Breast epithelium (tissue), 4 donors: ENCODE measurements at regions not wholly inside any gene's neighbourhood (a gene's known extent, or its start where the extent isn't known, plus 50 kb on each side); places are given as distances from the start of the nearest gene placed in this dataset.

Source experiments
- DNase-seq, 2 donors: peaks; one replicate each; pipeline ENCODE4 v3.0.0-alpha.2; 2019; ENCODE audit warnings: low spot score in 2 of 2
- H3K27ac ChIP-seq, 2 donors: fragments of 200-600 bp; sonication (generic) in 1 of 2; one replicate each; pipeline ENCODE4 v1.5.1; 2016 to 2019; ENCODE audit warnings: mild to moderate bottlenecking in 1 of 2
- H3K27me3 ChIP-seq, 2 donors: fragments of 200-600 bp; sonication (generic) in 1 of 2; one replicate each; pipeline versions ENCODE4 v1.5.1 to v1.6.0; 2017 to 2019; ENCODE audit warnings: control low read depth in 1 of 2, mild to moderate bottlenecking in 1 of 2
- H3K36me3 ChIP-seq: fragments of 200-600 bp; one replicate; pipeline ENCODE4 v1.5.1; 2019
- H3K4me1 ChIP-seq, 2 donors: fragments of 200-600 bp; sonication (generic); one replicate each; pipeline ENCODE4 v1.5.1; 2016 to 2019; ENCODE audit warnings: control low read depth in 1 of 2
- H3K4me3 ChIP-seq, 3 donors: fragments of 200-600 bp; sonication (generic); 1 replicate in 2 of 3; 2 replicates in 1 of 3; pipeline ENCODE4 v1.5.1; 2016 to 2019; ENCODE audit warnings: mild to moderate bottlenecking in 3 of 3, moderate library complexity in 2 of 3
- H3K9me3 ChIP-seq, 2 donors: fragments of 200-600 bp; sonication (generic) in 1 of 2; one replicate each; pipeline ENCODE4 v1.5.1; 2016 to 2019; ENCODE audit warnings: control low read depth in 1 of 2
- POLR2A ChIP-seq: fragments of 450-650 bp; IDR thresholded peaks from one replicate; pipeline ENCODE4 v1.6.1; 2016; ENCODE audit warnings: antibody characterized with exemption, mild to moderate bottlenecking, moderate library complexity
- POLR2AphosphoS5 ChIP-seq, 3 donors: sonication (generic); formaldehyde crosslinking; IDR thresholded peaks; one replicate each; pipeline ENCODE4 v1.6.1; 2017; ENCODE audit warnings: antibody characterized with exemption in 3 of 3
- intact Hi-C: fragments of 100-400 bp; cut with DNase I; formaldehyde crosslinking; loops from one replicate; pipeline ENCODE4 v1.15.1; 2023; ENCODE audit warnings: low total_unique reads
- TF ChIP-seq, protein P1 (sequence below), 3 donors: fragments of 450-650 bp; IDR thresholded peaks; one replicate each; pipeline ENCODE4 v1.5.1; 2016 to 2017; ENCODE audit warnings: antibody characterized with exemption in 3 of 3, mild to moderate bottlenecking in 3 of 3, moderate library complexity in 3 of 3

DNA sequence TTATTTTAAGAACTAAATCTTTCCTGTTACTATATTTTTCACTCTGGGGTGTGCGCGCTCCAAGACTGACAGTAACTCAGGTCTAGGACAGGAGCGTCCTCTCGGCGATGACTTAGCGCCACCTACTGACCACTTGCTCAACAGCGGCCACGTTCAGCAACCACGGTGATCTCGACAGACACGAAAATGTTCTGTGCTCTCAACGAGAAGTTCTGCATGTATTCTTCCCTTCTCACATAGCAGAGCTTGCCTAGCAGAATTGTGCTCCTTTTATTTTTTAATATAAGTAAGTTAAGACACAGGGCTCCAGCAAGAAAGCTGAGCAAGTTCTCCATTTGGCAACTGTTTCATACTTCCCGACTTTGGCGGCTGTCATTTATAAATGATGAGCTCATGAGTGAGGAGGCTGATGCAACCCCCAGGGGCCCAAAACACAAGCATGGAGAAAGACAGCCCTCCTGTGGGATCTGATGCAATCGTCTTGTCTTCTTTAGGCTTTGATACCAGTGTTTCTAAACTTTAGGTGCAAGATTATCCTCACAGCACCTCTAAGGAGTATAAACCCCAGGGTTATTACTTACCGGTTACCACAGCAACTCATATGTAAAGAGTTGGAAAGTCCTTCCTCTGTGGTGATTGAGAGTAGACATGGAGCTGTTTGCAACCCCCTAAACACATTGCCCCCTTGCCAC is 92.6 kb downstream of the HHIPL2 start:
- Histone ChIP-seq H3K4me1 (no peaks in the 10 kb centered on the region), H3K36me3 (no peaks in the 10 kb centered on the region), H3K27me3 (no peaks in the 10 kb centered on the region), H3K4me3 (peak overlapping the region in 2 of 3 donors; percentile 23 to 52), H3K9me3 (peaks cover 0 to 13% of the 10 kb centered on the region in 2 donors), H3K27ac (peak overlapping the region; percentile 63 to 74)
- intact Hi-C loops: no loop called here
- DNase-seq: peak; percentile 81
- TF ChIP-seq, protein P1, sequence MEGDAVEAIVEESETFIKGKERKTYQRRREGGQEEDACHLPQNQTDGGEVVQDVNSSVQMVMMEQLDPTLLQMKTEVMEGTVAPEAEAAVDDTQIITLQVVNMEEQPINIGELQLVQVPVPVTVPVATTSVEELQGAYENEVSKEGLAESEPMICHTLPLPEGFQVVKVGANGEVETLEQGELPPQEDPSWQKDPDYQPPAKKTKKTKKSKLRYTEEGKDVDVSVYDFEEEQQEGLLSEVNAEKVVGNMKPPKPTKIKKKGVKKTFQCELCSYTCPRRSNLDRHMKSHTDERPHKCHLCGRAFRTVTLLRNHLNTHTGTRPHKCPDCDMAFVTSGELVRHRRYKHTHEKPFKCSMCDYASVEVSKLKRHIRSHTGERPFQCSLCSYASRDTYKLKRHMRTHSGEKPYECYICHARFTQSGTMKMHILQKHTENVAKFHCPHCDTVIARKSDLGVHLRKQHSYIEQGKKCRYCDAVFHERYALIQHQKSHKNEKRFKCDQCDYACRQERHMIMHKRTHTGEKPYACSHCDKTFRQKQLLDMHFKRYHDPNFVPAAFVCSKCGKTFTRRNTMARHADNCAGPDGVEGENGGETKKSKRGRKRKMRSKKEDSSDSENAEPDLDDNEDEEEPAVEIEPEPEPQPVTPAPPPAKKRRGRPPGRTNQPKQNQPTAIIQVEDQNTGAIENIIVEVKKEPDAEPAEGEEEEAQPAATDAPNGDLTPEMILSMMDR (IDR thresholded peaks at IDR 0.05): peak; percentile 71 to 88 (median 86)
- TF ChIP-seq POLR2A: no peak
- TF ChIP-seq POLR2AphosphoS5 (IDR thresholded peaks at IDR 0.05): peak in 1 of 3 donors; percentile 31

DNA sequence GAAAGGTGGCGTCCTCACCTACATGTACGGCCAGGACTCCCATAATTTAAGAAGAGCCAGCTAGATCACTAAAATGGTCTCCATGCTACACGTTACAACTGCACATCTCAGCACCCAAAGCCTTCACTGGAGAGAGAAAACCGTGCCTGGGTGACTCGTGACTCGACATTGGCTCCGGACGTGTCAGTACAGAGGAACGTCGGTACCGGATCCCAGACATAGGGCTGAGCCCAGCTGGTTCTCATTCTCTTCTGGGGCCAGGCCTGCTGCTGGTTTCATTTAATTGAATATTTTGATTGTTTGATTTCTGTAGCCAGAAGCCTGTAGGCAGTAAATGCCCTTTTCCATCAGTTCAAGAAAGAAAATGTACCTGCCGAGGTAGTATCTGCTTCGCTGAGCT is 93.1 kb downstream of the HHIPL2 start:
- H3K36me3 ChIP-seq: no peaks in the 10 kb centered on the region
- TF ChIP-seq, protein P1 (IDR thresholded peaks at IDR 0.05): no peak
- TF ChIP-seq POLR2A (no peak), POLR2AphosphoS5 (IDR thresholded peaks at IDR 0.05) (peak in 1 of 3 donors; percentile 2)
- peak overlapping the region in 2 of 3 donors; percentile 23 to 52 for H3K4me3 ChIP-seq
- peaks cover 0 to 13% of the 10 kb centered on the region in 2 donors for H3K9me3 ChIP-seq
- H3K27ac ChIP-seq: peak overlapping the region; percentile 63 to 74
- peak in 1 of 2 donors; percentile 30 for DNase-seq
- no peaks in the 10 kb centered on the region for H3K4me1 ChIP-seq
- no peaks in the 10 kb centered on the region for H3K27me3 ChIP-seq
- intact Hi-C loops: no loop called here

DNA sequence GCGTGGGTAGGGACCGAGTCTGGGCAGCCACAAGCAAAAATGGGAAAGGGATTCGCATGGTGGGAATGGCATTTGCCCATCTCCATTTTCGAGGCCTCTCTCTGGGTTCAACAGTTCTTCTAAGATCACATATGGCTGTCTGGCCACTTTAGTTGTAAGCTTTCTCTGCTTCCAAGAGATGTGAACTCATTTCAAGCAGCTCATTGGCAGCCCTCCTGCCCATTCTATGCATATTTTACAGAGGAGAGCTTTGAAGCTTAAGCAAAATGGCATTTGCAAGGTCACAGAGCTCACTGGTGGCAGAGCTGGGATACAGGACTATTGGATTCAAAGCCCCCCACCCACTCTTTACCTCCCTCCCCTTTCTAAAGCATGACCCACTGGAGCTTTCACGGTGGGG is 93.7 kb downstream of the HHIPL2 start:
- H3K9me3 ChIP-seq: peaks cover 0 to 13% of the 10 kb centered on the region in 2 donors
- no peaks in the 10 kb centered on the region for H3K27me3 ChIP-seq
- H3K27ac ChIP-seq: peak overlapping the region; percentile 63 to 74
- no peak overlapping the region for H3K4me3 ChIP-seq
- no peak for DNase-seq
- H3K36me3 ChIP-seq: no peaks in the 10 kb centered on the region
- TF ChIP-seq POLR2A: no peak
- no peaks in the 10 kb centered on the region for H3K4me1 ChIP-seq
- intact Hi-C loops: no loop called here

DNA sequence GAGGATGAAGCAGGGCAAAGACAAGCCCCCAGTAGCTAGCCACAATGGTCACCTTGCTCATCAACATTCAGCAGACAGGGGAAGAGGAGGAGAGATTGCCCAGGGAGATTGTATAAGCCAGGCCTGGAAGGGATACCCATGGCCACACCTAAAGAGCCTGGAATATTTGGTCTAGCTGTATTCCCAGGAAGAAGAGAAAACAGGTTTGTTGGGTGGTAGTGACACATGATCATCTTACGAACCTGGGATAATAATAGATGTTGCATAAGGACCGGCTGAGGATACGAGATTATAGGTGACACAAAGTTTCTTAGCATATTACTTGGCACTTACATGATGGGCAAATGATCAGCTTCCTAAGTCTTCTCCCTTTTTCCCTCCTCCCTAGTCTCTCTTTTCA is 95.9 kb downstream of the HHIPL2 start:
- H3K9me3 ChIP-seq: peaks cover 0 to under 1% of the 10 kb centered on the region in 2 donors
- no peak overlapping the region for H3K4me3 ChIP-seq
- no peak for DNase-seq
- H3K36me3 ChIP-seq: no peaks in the 10 kb centered on the region
- TF ChIP-seq POLR2A (no peak), POLR2AphosphoS5 (IDR thresholded peaks at IDR 0.05) (no peak)
- TF ChIP-seq, protein P1 (IDR thresholded peaks at IDR 0.05): no peak
- no peak overlapping the region for H3K27ac ChIP-seq
- no peaks in the 10 kb centered on the region for H3K27me3 ChIP-seq
- no peaks in the 10 kb centered on the region for H3K4me1 ChIP-seq
- intact Hi-C loops: no loop called here

DNA sequence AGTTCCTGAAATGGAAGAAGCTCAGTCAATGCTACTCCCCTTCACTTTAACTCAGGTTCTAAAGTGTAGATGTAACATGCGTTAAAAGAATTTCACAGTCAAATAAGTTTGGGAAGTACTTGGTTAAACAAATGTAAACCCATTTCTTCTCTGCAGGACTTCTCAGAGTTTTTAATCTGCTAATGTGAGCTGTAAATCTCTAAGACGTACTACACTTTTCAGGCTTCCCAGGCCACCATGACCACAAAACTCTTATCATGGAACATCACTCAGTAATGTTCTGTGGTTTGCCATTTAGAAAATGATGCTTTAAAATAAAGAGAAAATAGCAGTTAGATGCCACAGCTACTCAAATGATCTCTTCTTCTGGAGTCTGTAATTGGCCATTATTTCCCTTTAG is 104.3 kb downstream of the HHIPL2 start:
- DNase-seq: no peak
- Histone ChIP-seq H3K36me3 (no peaks in the 10 kb centered on the region), H3K27ac (no peak overlapping the region), H3K4me3 (no peak overlapping the region), H3K4me1 (no peaks in the 10 kb centered on the region), H3K27me3 (no peaks in the 10 kb centered on the region), H3K9me3 (no peaks in the 10 kb centered on the region)
- intact Hi-C loops: no loop called here
- TF ChIP-seq POLR2A (no peak), POLR2AphosphoS5 (IDR thresholded peaks at IDR 0.05) (no peak)
- TF ChIP-seq, protein P1 (IDR thresholded peaks at IDR 0.05): no peak
